HG02840 (cell line): ENCODE measurements at regions not wholly inside any gene's neighbourhood (a gene's known extent, or its start where the extent isn't known, plus 50 kb on each side); places are given as distances from the start of the nearest gene placed in this dataset.

Source experiments
- ATAC-seq: cut with Tn5 transposase; IDR thresholded peaks from one replicate; pipeline ENCODE4 v1.9.1; 2021; ENCODE audit warnings: mild to moderate bottlenecking, moderate library complexity, moderate number of reproducible peaks; ENCODE audit not compliant: unreplicated experiment, low FRiP score

- ATAC-seq: no peak
These were observed 96.0 kb upstream of the CASZ1 start for GRCh38 chr1:10892138-10893065.

DNA sequence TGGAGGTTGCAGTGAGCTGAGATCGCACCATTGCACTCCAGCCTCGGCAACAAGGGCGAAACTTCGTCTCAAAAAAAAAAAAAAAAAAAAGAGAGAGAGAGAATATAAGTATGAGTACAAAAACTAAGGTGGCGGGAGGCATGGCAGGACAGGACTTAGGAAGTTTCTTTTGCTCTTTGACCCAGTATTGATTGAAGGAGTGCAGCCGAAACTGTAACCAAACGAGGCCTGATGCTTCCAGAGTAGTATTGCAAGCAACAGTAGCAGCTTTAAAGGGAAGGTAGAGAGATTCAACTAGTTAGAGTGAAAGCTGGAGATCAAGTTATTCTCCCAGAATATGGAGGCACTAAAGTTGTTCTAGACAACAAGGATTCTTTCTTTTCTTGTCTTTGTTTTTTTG lies 99.2 kb upstream of the CASZ1 start:
- ATAC-seq: no peak

DNA sequence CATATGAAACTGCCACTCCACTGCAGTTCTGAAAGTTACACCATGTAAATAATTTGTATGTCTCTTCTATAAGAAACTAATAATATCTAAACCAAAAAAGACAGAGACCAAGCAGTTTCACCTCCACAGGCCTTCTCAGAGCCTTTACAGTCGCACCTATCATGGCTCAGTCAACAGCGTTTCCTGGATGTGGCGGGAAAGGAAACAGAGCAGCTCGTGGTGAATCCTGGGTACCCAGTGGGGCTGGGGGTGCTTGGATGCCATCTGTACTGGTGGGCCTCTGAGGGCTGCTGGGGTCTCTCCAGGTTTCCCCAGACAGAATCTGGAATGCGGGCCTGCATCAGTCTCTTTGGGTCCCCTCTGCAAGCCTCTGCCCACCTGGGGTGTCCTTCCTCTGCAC lies 100.2 kb upstream of the CASZ1 start:
- no peak for ATAC-seq

GRCh38 chr1:10897321-10897980 lies 101.0 kb upstream of the CASZ1 start:
- no peak for ATAC-seq

- ATAC-seq: no peak
These were observed 101.7 kb upstream of the CASZ1 start for GRCh38 chr1:10897981-10898728.

- no peak for ATAC-seq
These were observed 102.5 kb upstream of the CASZ1 start for GRCh38 chr1:10898921-10899320.

- ATAC-seq: no peak
These were observed 103.2 kb upstream of the CASZ1 start for GRCh38 chr1:10899490-10900250.

- ATAC-seq: no peak
These were observed 103.8 kb upstream of the CASZ1 start for GRCh38 chr1:10900251-10900651.

GRCh38 chr1:10900691-10901090 lies 104.2 kb upstream of the CASZ1 start:
- ATAC-seq: no peak

GRCh38 chr1:10901091-10901890 lies 104.8 kb upstream of the CASZ1 start:
- ATAC-seq: no peak

GRCh38 chr1:10901891-10902805 lies 105.7 kb upstream of the CASZ1 start:
- ATAC-seq: no peak

GRCh38 chr1:10903421-10903820 lies 107.0 kb upstream of the CASZ1 start:
- no peak for ATAC-seq

- no peak for ATAC-seq
These were observed 107.4 kb upstream of the CASZ1 start for GRCh38 chr1:10903821-10904220.

GRCh38 chr1:10904396-10905358 lies 107.8 kb upstream of the TARDBP start:
- no peak for ATAC-seq

- no peak for ATAC-seq
These were observed 106.4 kb upstream of the TARDBP start for GRCh38 chr1:10905841-10906655.

GRCh38 chr1:10906866-10907519 lies 105.5 kb upstream of the TARDBP start:
- ATAC-seq: no peak
